ENCODE measurements at regions not wholly inside any gene's neighbourhood (a gene's known extent, or its start where the extent isn't known, plus 50 kb on each side); places are given as distances from the start of the nearest gene placed in this dataset.

- TF ChIP-seq EZH2 (IDR thresholded peaks at IDR 0.05; ENCODE audit: low read depth, unreplicated experiment), result no peak
- no peak for TF ChIP-seq CTCF (conservative IDR thresholded peaks at IDR 0.05; ENCODE audit: low read depth in 2 of 2)
- TF ChIP-seq JUNB (IDR thresholded peaks at IDR 0.05; ENCODE audit: unreplicated experiment), result no peak
- TF ChIP-seq POLR2AphosphoS5 (IDR thresholded peaks at IDR 0.05; ENCODE audit: low read depth), result no peak
- no peak for TF ChIP-seq CREB1 (CRISPR knock-in tag; IDR thresholded peaks at IDR 0.05; ENCODE audit: low read depth)
- no peak for TF ChIP-seq EZH2phosphoT487 (IDR thresholded peaks at IDR 0.05; ENCODE audit: unreplicated experiment)
- TF ChIP-seq ETS1 (IDR thresholded peaks at IDR 0.05), result no peak
- TF ChIP-seq REST (IDR thresholded peaks at IDR 0.05; ENCODE audit: unreplicated experiment), result no peak
- TF ChIP-seq ZNF331 (CRISPR knock-in tag; IDR thresholded peaks at IDR 0.05; ENCODE audit: low read depth), result no peak
Observed at GRCh38 chr14:46769292-46769691, 117.7 kb upstream of the RPL10L start.
